Activated B cell treated with CpG ODN at 0.5 μM for 24 hours (primary cell): ENCODE measurements at regions not wholly inside any gene's neighbourhood (a gene's known extent, or its start where the extent isn't known, plus 50 kb on each side); places are given as distances from the start of the nearest gene placed in this dataset.

ENCODE experiments used
- ATAC-seq: fragments of 200-7000 bp; cut with Tn5 transposase; one replicate; pipeline ENCODE4 v1.10.0; 2021; ENCODE audit warnings: low read depth, mild to moderate bottlenecking, moderate library complexity
- CTCF ChIA-PET: fragments of 350-600 bp; sonication (Branson Sonifier 250); formaldehyde crosslinking; loops from one replicate; lab custom pipeline; 2021; ENCODE audit warnings: antibody characterized with exemption; lab: Charles Lee
- POLR2A ChIA-PET: fragments of 350-600 bp; sonication (Branson Sonifier 250); formaldehyde crosslinking; loops from one replicate; lab custom pipeline; 2021; ENCODE audit warnings: antibody characterized with exemption; lab: Charles Lee
- DNase-seq: peaks from one replicate; pipeline ENCODE4 v3.0.0; 2022
- H3K27ac Mint-ChIP-seq: one replicate; pipeline ENCODE4 v1.8.0; 2020; ENCODE audit warnings: mixed read lengths
- H3K27me3 Mint-ChIP-seq: one replicate; pipeline ENCODE4 v1.8.0; 2021; ENCODE audit warnings: mixed read lengths
- H3K36me3 Mint-ChIP-seq: one replicate; pipeline ENCODE4 v1.8.0; 2021; ENCODE audit warnings: low read depth, mixed read lengths
- H3K4me1 Mint-ChIP-seq: one replicate; pipeline ENCODE4 v1.8.0; 2021; ENCODE audit warnings: mixed read lengths
- H3K4me3 Mint-ChIP-seq: one replicate; pipeline ENCODE4 v1.8.0; 2020; ENCODE audit warnings: mild to moderate bottlenecking, mixed read lengths
- H3K9me3 Mint-ChIP-seq: one replicate; pipeline ENCODE4 v1.8.0; 2020; ENCODE audit warnings: mixed read lengths
- intact Hi-C: fragments of 100-400 bp; cut with micrococcal nuclease; formaldehyde crosslinking; loops from one replicate; pipeline ENCODE4 v1.15.1; 2024
- TF ChIP-seq, protein P1 (sequence below): fragments of 200-600 bp; IDR thresholded peaks from one replicate; pipeline ENCODE4 v1.8.0; 2022; ENCODE audit warnings: antibody characterized with exemption, mild to moderate bottlenecking

DNA sequence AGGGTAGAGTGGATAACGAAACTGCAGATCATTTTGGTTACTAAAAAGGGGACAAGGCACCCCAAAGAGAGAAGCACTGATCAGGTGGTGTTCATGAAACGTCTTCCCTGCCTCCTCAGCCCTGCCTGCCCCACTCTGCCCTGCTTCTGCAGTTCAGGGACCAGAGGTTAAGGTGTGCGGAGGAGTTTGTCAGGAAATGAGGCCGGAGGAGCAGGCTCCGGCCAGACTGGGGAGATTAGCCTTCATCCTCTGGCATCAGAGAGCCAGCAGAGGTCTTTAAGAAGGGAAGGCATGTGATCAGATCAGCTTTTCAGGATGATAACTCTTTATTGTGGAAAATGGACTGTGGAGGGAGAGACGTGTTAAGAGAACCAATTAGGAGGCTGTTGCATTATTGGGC is 291.9 kb upstream of the NR5A2 start:
- no peaks in the 10 kb centered on the region for H3K27me3 Mint-ChIP-seq
- ATAC-seq (no peak), DNase-seq (no peak)
- H3K27ac Mint-ChIP-seq = no peak overlapping the region
- intact Hi-C loops = no loop called here
- ChIA-PET CTCF (no interaction called here), POLR2A (no interaction called here)
- no peaks in the 10 kb centered on the region for H3K36me3 Mint-ChIP-seq
- H3K4me1 Mint-ChIP-seq = no peaks in the 10 kb centered on the region
- H3K9me3 Mint-ChIP-seq = peaks cover 2% of the 10 kb centered on the region
- H3K4me3 Mint-ChIP-seq = no peak overlapping the region
- TF ChIP-seq, protein P1, sequence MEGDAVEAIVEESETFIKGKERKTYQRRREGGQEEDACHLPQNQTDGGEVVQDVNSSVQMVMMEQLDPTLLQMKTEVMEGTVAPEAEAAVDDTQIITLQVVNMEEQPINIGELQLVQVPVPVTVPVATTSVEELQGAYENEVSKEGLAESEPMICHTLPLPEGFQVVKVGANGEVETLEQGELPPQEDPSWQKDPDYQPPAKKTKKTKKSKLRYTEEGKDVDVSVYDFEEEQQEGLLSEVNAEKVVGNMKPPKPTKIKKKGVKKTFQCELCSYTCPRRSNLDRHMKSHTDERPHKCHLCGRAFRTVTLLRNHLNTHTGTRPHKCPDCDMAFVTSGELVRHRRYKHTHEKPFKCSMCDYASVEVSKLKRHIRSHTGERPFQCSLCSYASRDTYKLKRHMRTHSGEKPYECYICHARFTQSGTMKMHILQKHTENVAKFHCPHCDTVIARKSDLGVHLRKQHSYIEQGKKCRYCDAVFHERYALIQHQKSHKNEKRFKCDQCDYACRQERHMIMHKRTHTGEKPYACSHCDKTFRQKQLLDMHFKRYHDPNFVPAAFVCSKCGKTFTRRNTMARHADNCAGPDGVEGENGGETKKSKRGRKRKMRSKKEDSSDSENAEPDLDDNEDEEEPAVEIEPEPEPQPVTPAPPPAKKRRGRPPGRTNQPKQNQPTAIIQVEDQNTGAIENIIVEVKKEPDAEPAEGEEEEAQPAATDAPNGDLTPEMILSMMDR = no peak

DNA sequence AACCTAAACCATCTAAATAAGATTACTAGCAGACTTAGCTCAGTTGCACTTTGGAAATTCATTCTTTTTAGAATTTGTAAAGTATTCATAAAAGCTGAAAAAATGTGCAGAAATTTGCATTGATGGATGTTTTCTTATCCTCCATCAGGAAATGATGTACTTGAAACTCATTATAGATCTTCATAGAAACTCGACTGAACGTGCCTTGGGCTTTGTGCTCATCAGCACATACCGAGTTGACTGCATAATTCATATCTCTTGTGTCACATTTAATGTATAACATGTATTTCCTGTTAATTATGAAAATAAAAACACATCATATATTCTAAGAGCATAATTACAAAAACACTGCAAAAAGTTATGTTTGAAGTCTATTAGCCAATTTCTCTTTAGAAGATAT is 290.9 kb upstream of the NR5A2 start:
- Mint-ChIP-seq H3K27ac (no peak overlapping the region), H3K4me1 (no peaks in the 10 kb centered on the region), H3K27me3 (no peaks in the 10 kb centered on the region), H3K36me3 (no peaks in the 10 kb centered on the region), H3K9me3 (peaks cover 2% of the 10 kb centered on the region), H3K4me3 (no peak overlapping the region)
- POLR2A ChIA-PET = no interaction called here
- ATAC-seq (no peak), DNase-seq (no peak)
- CTCF ChIA-PET = no interaction called here
- TF ChIP-seq, protein P1 = no peak
- intact Hi-C loops = no loop called here

DNA sequence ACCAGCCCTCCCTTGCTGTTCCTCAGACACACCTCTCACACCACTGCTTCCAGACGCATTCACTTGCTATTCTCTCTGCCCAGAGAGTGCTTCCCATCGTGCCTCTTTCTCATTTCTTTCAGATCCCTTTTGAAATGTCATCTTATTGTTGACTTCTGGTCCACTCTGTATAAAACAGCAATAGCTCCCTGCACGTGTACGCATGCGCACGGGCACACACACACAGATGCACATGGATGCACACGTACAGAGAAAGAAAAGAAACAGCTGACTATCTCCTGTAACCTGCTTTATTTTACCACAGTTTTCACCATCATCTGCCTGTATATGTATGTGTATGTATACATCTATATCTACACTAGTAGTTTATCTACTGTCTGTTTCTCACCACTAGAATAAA is 285.9 kb upstream of the NR5A2 start:
- CTCF ChIA-PET = no interaction called here
- H3K27me3 Mint-ChIP-seq = peaks cover 4% of the 10 kb centered on the region
- no peak for ATAC-seq

DNA sequence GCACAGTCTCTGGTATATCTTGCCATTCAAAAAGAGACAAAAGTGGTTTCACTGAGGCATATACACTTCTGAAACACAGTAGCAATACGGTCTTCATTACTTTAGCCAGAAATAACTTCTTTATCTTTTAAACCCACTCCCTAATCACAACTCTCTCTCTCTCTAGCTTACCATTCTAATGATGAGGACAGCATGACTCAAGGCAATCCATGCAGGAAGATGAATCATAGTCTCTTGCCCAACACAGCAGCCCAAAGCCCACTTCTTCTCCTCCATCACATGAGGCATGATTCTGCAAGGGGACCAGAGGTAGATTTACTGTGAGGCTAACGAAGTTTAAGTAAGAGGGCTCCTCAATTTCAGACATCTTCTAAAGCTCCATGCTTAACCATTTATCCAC is 285.0 kb upstream of the NR5A2 start:
- H3K9me3 Mint-ChIP-seq = no peaks in the 10 kb centered on the region
- H3K27me3 Mint-ChIP-seq = peaks cover 4% of the 10 kb centered on the region
- no peaks in the 10 kb centered on the region for H3K4me1 Mint-ChIP-seq
- TF ChIP-seq, protein P1 = no peak
- DNase-seq (no peak), ATAC-seq (no peak)
- H3K27ac Mint-ChIP-seq = no peak overlapping the region
- H3K4me3 Mint-ChIP-seq = no peak overlapping the region
- H3K36me3 Mint-ChIP-seq = no peaks in the 10 kb centered on the region
- ChIA-PET POLR2A (no interaction called here), CTCF (no interaction called here)
- intact Hi-C loops = no loop called here

More for the DNA sequence above, 285.9 kb upstream of the NR5A2 start:
- no peak overlapping the region for H3K27ac Mint-ChIP-seq
- POLR2A ChIA-PET = interaction anchor here (0.7 kb wide), 1 partner anchor 499 kb away, joined by 4 read pairs; no protein-coding TSS in a partner anchor
- no peaks in the 10 kb centered on the region for H3K9me3 Mint-ChIP-seq
- intact Hi-C loops = no loop called here
- no peak overlapping the region for H3K4me3 Mint-ChIP-seq
- no peaks in the 10 kb centered on the region for H3K4me1 Mint-ChIP-seq
- no peak for DNase-seq
- TF ChIP-seq, protein P1 = no peak
- H3K36me3 Mint-ChIP-seq = no peaks in the 10 kb centered on the region

DNA sequence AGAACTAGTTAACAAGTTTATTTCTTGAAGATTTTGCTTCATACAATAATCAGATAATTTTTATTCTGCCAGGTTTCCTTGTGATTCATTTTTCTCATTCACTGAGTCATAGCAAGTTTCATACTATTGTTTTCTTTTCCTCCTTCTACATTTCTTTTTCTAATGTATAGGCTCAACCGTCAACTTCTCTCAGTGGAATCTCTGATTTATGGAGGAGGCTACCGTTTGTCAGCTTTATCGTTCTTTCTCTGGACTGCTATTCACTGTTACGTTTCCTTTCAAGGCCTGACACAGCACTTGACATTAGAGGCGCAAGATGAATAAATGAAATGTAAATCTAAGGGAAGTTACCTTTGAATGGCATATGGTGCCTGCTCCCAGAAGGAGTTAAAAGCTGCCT is 284.3 kb upstream of the NR5A2 start:
- DNase-seq (no peak), ATAC-seq (no peak)
- intact Hi-C loops = no loop called here
- H3K9me3 Mint-ChIP-seq = no peaks in the 10 kb centered on the region
- POLR2A ChIA-PET = no interaction called here
- CTCF ChIA-PET = no interaction called here
- H3K27me3 Mint-ChIP-seq = peaks cover 4% of the 10 kb centered on the region
- no peaks in the 10 kb centered on the region for H3K4me1 Mint-ChIP-seq
- no peaks in the 10 kb centered on the region for H3K36me3 Mint-ChIP-seq
- TF ChIP-seq, protein P1 = no peak
- H3K4me3 Mint-ChIP-seq = no peak overlapping the region
- H3K27ac Mint-ChIP-seq = no peak overlapping the region
